K562 (cell line): ENCODE measurements at regions not wholly inside any gene's neighbourhood (a gene's known extent, or its start where the extent isn't known, plus 50 kb on each side); places are given as distances from the start of the nearest gene placed in this dataset.
A peak's percentile ranks its signal among the peaks of the same experiment; 100 is the strongest.

Experiments
- ATAC-seq: fragments of 200-7000 bp; cut with Tn5 transposase; 3 replicates; pipeline ENCODE4 v1.9.1; 2020; ENCODE audit warnings: moderate library complexity
- BruUV-seq: library from RNA; stranded (reverse); fragments of 400-500 nt; replicated peaks from 2 replicates; lab custom pipeline; 2021; lab: Mats Ljungman, UMichigan
- CTCF ChIA-PET: fragments of 300-600 bp; formaldehyde crosslinking; extraction: SDS; loops from one replicate; lab custom pipeline; 2021; ENCODE audit warnings: low intra/inter-chr PET ratio; lab: Yijun Ruan, JAX
- POLR2A ChIA-PET: fragments of 300-600, 350-650 bp; sonication (Branson Sonifier 250); formaldehyde crosslinking; extraction: SDS; loops from one replicate; lab custom pipeline; 2021; ENCODE audit warnings: antibody characterized with exemption, inconsistent platforms; lab: Yijun Ruan, JAX
- DNase-seq, 4 experiments: peaks; one replicate each; pipeline versions ENCODE4 v3.0.0 to v3.0.0-alpha.2; 2011 to 2018; ENCODE audit warnings: low spot score in 3 of 4, mixed read lengths in 3 of 4; ENCODE audit errors: extremely low read depth in 1 of 4
- FAIRE-seq: peaks from 2 replicates; lab custom pipeline; 2011; peaks lifted over from hg19 to GRCh38; lab: Jason Lieb, UNC
- H2AFZ ChIP-seq: 2 replicates; pipeline ENCODE4 v1.6.0; 2011; ENCODE audit warnings: low read depth, low read length, control low read depth, inconsistent platforms
- H3K27ac ChIP-seq: fragments of 200-600 bp; 3 replicates; pipeline ENCODE4 v1.8.0; 2011; ENCODE audit warnings: low read depth, mild to moderate bottlenecking, control low read depth, inconsistent platforms, low read length, moderate library complexity, mixed read lengths; ENCODE audit errors: extremely low read depth
- H3K27me3 ChIP-seq, 2 experiments: fragments of 300-600 bp in 1 of 2; 2 replicates in 1 of 2; 3 replicates in 1 of 2; pipeline versions ENCODE4 v1.6.0 to v1.8.0; 2011; ENCODE audit warnings: inconsistent platforms in 2 of 2, low read length in 2 of 2, mild to moderate bottlenecking in 1 of 2, mixed read lengths in 1 of 2, moderate library complexity in 1 of 2; ENCODE audit not compliant: control insufficient read depth in 2 of 2, insufficient read depth in 2 of 2
- H3K36me3 ChIP-seq: fragments of 300-600 bp; 3 replicates; pipeline ENCODE4 v1.8.0; 2011; ENCODE audit warnings: mild to moderate bottlenecking, low read length, inconsistent platforms; ENCODE audit not compliant: control insufficient read depth, insufficient read depth
- H3K4me1 ChIP-seq, 2 experiments: fragments of 200-600 bp in 1 of 2; replicated peaks in 1 of 2; 2 replicates in 1 of 2; 3 replicates in 1 of 2; pipeline versions ENCODE4 v1.5.1 to v1.8.0; 2011; ENCODE audit warnings: inconsistent platforms in 2 of 2, low read length in 2 of 2, mild to moderate bottlenecking in 1 of 2, mixed read lengths in 1 of 2, moderate library complexity in 1 of 2; ENCODE audit not compliant: control insufficient read depth in 2 of 2, insufficient read depth in 2 of 2
- H3K4me2 ChIP-seq: 2 replicates; pipeline ENCODE4 v1.6.1; 2011; ENCODE audit warnings: low read length, control low read depth, inconsistent platforms, mixed read lengths; ENCODE audit not compliant: insufficient read depth
- H3K4me3 ChIP-seq: fragments of 200-600 bp; sonication (generic), shearing (Covaris generic); 2 replicates; pipeline ENCODE4 v1.5.1; 2016; ENCODE audit warnings: control low read depth, inconsistent platforms
- H3K79me2 ChIP-seq: fragments of 200-600 bp; 3 replicates; pipeline ENCODE4 v1.8.0; 2011; ENCODE audit warnings: low read length, inconsistent platforms; ENCODE audit not compliant: control insufficient read depth, insufficient read depth
- H3K9ac ChIP-seq, 2 experiments: 2 replicates each; pipeline versions ENCODE4 v1.6.0 to v1.6.1; 2011; ENCODE audit warnings: low read depth in 2 of 2, low read length in 2 of 2, control low read depth in 1 of 2, inconsistent platforms in 1 of 2, mild to moderate bottlenecking in 1 of 2, mixed read lengths in 1 of 2; ENCODE audit not compliant: insufficient read depth in 1 of 2
- H3K9me1 ChIP-seq: one replicate; pipeline ENCODE4 v1.6.0; 2011; ENCODE audit warnings: inconsistent platforms, mild to moderate bottlenecking, low read length, moderate library complexity; ENCODE audit not compliant: control insufficient read depth, insufficient read depth
- H3K9me3 ChIP-seq: replicated peaks from 2 replicates; pipeline ENCODE4 v1.5.1; 2011; ENCODE audit warnings: low read depth, low read length, inconsistent platforms; ENCODE audit not compliant: control insufficient read depth, insufficient read depth
- H4K20me1 ChIP-seq: replicated peaks from 2 replicates; pipeline ENCODE4 v1.6.1; 2011; ENCODE audit warnings: low read length, inconsistent platforms, mixed read lengths; ENCODE audit not compliant: control insufficient read depth, insufficient read depth
- BCOR ChIP-seq: fragments of 450-650 bp; IDR thresholded peaks from 2 replicates; pipeline ENCODE4 v1.6.1; 2016
- CBFA2T3 ChIP-seq: fragments of 450-650 bp; IDR thresholded peaks from 2 replicates; pipeline ENCODE4 v1.6.1; 2017
- ETV1 ChIP-seq: fragments of 450-650 bp; conservative IDR thresholded peaks from 2 replicates; pipeline ENCODE4 v1.6.1; 2016; ENCODE audit warnings: missing genetic modification characterization, control low read depth, low read depth, missing compliant biosample characterization
- FOXA3 ChIP-seq, 2 experiments: fragments of 450-650 bp in 1 of 2; sonication (generic) in 1 of 2; formaldehyde crosslinking; IDR thresholded peaks in 1 of 2; conservative IDR thresholded peaks in 1 of 2; 2 replicates each; pipeline versions ENCODE4 v1.4.0 to v1.8.0; 2020 to 2022; ENCODE audit warnings: mild to moderate bottlenecking in 2 of 2, missing genetic modification reagents in 1 of 2
- MCM3 ChIP-seq: fragments of 450-650 bp; IDR thresholded peaks from 2 replicates; pipeline ENCODE4 v1.6.1; 2016
- MEF2A ChIP-seq: IDR thresholded peaks from 2 replicates; pipeline ENCODE4 v1.6.1; 2011; ENCODE audit warnings: low read depth, mild to moderate bottlenecking, low read length, moderate library complexity; ENCODE audit not compliant: control insufficient read depth
- NEUROD1 ChIP-seq: fragments of 150-350 bp; IDR thresholded peaks from 2 replicates; pipeline ENCODE4 v1.6.1; 2014; ENCODE audit warnings: borderline replicate concordance, low read length, low read depth; ENCODE audit not compliant: partially characterized antibody
- NFIX ChIP-seq: fragments of 250-450 bp; sonication (Bioruptor Pico); IDR thresholded peaks from 2 replicates; pipeline ENCODE4 v1.4.0; 2020; ENCODE audit warnings: low read depth, mild to moderate bottlenecking, moderate library complexity
- RUNX1 ChIP-seq: sonication (generic); IDR thresholded peaks from 2 replicates; pipeline ENCODE4 v1.6.1; 2016; ENCODE audit warnings: antibody characterized with exemption, low read depth
- SMC3 ChIP-seq: conservative IDR thresholded peaks from 2 replicates; pipeline ENCODE4 v1.6.1; 2011; ENCODE audit warnings: low read depth, low read length, improper control_type of control experiment; ENCODE audit not compliant: insufficient read depth
- SNIP1 ChIP-seq: fragments of 450-650 bp; IDR thresholded peaks from 2 replicates; pipeline ENCODE4 v1.7.1; 2017; ENCODE audit warnings: low read depth, mild to moderate bottlenecking
- SRSF1 ChIP-seq: fragments of 200-400 bp; formaldehyde crosslinking; IDR thresholded peaks from 2 replicates; pipeline ENCODE4 v1.6.1; 2017; ENCODE audit warnings: mild to moderate bottlenecking, low read depth, low read length, moderate library complexity
- TAF7 ChIP-seq: fragments of 450-650 bp; IDR thresholded peaks from 2 replicates; pipeline ENCODE4 v1.6.1; 2016; ENCODE audit warnings: missing genetic modification characterization, missing compliant biosample characterization
- TRIM24 ChIP-seq, 2 experiments: fragments of 450-650 bp; IDR thresholded peaks; 2 replicates each; pipeline ENCODE4 v1.6.1; 2016
- ZNF79 ChIP-seq: fragments of 250-450 bp; sonication (Bioruptor Pico); IDR thresholded peaks from 2 replicates; pipeline ENCODE4 v1.4.0; 2020; ENCODE audit warnings: low read depth, mild to moderate bottlenecking, moderate library complexity
- WGBS: fragments of 100-300 bp; shearing (Covaris generic); methylation state at CpG from one replicate; pipeline ENCODE4 v1.1.6; 2016; ENCODE audit warnings: low coverage, mixed read lengths; ENCODE audit not compliant: insufficient coverage; ENCODE audit errors: missing lambda C conversion rate; 5-methylcytosine and 5-hydroxymethylcytosine counted together
- in situ Hi-C: fragments of 300-500 bp; cut with MboI; formaldehyde crosslinking; loops from 4 replicates; pipeline ENCODE4 v1.15.0; 2018; ENCODE audit warnings: inconsistent platforms, mixed read lengths
- intact Hi-C: fragments of 100-400 bp; cut with micrococcal nuclease; formaldehyde crosslinking; loops from 2 replicates; pipeline ENCODE4 v1.14.2; 2022
- TF ChIP-seq, protein P1 (sequence below): fragments of 450-650 bp; formaldehyde crosslinking; IDR thresholded peaks from 2 replicates; pipeline ENCODE4 v1.4.0; 2022; ENCODE audit warnings: mild to moderate bottlenecking, moderate library complexity
- TF ChIP-seq, protein P2 (sequence below): fragments of 450-650 bp; IDR thresholded peaks from 2 replicates; pipeline ENCODE4 v1.6.1; 2016
- TF ChIP-seq, protein P3 (sequence below): sonication (generic); formaldehyde crosslinking; IDR thresholded peaks from 2 replicates; pipeline ENCODE4 v1.4.0; 2020; ENCODE audit warnings: mild to moderate bottlenecking, missing genetic modification reagents

DNA sequence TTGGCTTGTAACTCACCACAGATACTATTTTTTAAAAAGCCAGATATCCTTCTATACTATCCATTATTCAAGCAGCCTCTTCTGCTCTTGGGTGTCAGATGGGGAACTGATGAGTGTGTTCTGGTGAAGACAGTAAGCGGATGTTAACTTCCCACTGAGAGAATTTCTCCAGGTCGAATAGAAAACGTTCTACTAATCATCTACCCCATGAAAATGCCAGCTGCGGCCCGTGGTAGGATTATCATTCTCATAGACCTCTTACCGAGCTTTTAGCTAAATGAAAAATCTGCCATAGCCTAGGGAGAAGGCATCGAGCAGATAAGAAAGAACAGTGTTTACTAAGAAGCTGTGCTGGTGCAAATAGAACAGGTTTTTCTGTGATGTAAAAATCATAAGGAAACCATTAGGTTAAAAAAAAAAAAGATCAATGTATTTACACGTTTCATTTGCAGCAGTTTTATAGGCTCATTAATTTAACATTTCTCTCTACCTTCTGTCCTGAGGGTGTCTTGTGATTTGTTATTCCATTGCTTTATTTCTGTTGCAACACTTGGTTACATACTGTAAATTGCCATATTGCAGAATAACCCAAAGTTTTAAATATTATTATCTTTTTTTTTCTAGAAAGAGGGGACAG lies 1521.5 kb upstream of the ZEB2 start:
- CTCF ChIA-PET = no interaction called here
- TF ChIP-seq SRSF1 = no peak
- TF ChIP-seq, protein P1, sequence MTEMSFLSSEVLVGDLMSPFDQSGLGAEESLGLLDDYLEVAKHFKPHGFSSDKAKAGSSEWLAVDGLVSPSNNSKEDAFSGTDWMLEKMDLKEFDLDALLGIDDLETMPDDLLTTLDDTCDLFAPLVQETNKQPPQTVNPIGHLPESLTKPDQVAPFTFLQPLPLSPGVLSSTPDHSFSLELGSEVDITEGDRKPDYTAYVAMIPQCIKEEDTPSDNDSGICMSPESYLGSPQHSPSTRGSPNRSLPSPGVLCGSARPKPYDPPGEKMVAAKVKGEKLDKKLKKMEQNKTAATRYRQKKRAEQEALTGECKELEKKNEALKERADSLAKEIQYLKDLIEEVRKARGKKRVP (CRISPR knock-in tag) = no peak
- TF ChIP-seq SMC3 = no peak
- TF ChIP-seq ETV1 (tag) = no peak
- TF ChIP-seq CBFA2T3 = no peak
- no peak for TF ChIP-seq ZNF79 (CRISPR knock-in tag)
- TF ChIP-seq, protein P2, sequence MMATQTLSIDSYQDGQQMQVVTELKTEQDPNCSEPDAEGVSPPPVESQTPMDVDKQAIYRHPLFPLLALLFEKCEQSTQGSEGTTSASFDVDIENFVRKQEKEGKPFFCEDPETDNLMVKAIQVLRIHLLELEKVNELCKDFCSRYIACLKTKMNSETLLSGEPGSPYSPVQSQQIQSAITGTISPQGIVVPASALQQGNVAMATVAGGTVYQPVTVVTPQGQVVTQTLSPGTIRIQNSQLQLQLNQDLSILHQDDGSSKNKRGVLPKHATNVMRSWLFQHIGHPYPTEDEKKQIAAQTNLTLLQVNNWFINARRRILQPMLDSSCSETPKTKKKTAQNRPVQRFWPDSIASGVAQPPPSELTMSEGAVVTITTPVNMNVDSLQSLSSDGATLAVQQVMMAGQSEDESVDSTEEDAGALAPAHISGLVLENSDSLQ = no peak
- no peak for TF ChIP-seq SNIP1
- no peak for TF ChIP-seq MCM3
- TF ChIP-seq TRIM24 (IDR thresholded peaks at IDR 0.05) = no peak
- no peak for TF ChIP-seq NEUROD1
- no peak for TF ChIP-seq NFIX (CRISPR knock-in tag)
- TF ChIP-seq FOXA3 (CRISPR knock-in tag; conservative IDR thresholded peaks at IDR 0.05 in 1 of 2, IDR thresholded peaks at IDR 0.05 in 1 of 2) = no peak
- no peak for TF ChIP-seq RUNX1
- no peak for TF ChIP-seq TAF7
- TF ChIP-seq, protein P3, sequence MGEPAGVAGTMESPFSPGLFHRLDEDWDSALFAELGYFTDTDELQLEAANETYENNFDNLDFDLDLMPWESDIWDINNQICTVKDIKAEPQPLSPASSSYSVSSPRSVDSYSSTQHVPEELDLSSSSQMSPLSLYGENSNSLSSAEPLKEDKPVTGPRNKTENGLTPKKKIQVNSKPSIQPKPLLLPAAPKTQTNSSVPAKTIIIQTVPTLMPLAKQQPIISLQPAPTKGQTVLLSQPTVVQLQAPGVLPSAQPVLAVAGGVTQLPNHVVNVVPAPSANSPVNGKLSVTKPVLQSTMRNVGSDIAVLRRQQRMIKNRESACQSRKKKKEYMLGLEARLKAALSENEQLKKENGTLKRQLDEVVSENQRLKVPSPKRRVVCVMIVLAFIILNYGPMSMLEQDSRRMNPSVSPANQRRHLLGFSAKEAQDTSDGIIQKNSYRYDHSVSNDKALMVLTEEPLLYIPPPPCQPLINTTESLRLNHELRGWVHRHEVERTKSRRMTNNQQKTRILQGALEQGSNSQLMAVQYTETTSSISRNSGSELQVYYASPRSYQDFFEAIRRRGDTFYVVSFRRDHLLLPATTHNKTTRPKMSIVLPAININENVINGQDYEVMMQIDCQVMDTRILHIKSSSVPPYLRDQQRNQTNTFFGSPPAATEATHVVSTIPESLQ (CRISPR knock-in tag) = no peak
- TF ChIP-seq BCOR = no peak
- TF ChIP-seq MEF2A = no peak
- TF ChIP-seq, all 486 proteins: peak for 0
- Histone ChIP-seq H3K9ac (no peak overlapping the region), H3K27me3 (no peaks in the 10 kb centered on the region), H3K4me3 (no peak overlapping the region), H4K20me1 (no peaks in the 10 kb centered on the region), H3K36me3 (no peaks in the 10 kb centered on the region), H2AFZ (peak overlapping the region; percentile 47; the same call in 1 of the 2 replicates), H3K4me2 (no peak overlapping the region), H3K9me1 (no peaks in the 10 kb centered on the region), H3K4me1 (no peaks in the 10 kb centered on the region), H3K9me3 (no peaks in the 10 kb centered on the region), H3K27ac (no peak overlapping the region), H3K79me2 (no peaks in the 10 kb centered on the region)
- no TSS peak for BruUV-seq
- no peak for FAIRE-seq
- intact Hi-C loops = no loop called here
- WGBS = under 1% methylated on average over 8 of the region's 8 CpGs
- no peak for DNase-seq
- in situ Hi-C loops = no loop called here
- no peak for ATAC-seq
- POLR2A ChIA-PET = no interaction called here
